Activated CD4-positive, alpha-beta T cell treated with anti-CD3 and anti-CD28 coated beads, Interleukin-2, Interleukin-4, amounts not matched to agents 100 ng/mL and 50 ng/mL, durations not matched to agents 16 hours and 8 hours (primary cell): ENCODE measurements at regions not wholly inside any gene's neighbourhood (a gene's known extent, or its start where the extent isn't known, plus 50 kb on each side); places are given as distances from the start of the nearest gene placed in this dataset.
"Not testable (repeated sequence)": the region's sequence is repeated elsewhere in the genome, so short reads cannot be mapped to it uniquely, and the experiment has no call there.

ENCODE experiments used
- DNase-seq: peaks from one replicate; pipeline ENCODE4 v3.0.0-alpha.2; 2020; ENCODE audit warnings: low spot score

DNA sequence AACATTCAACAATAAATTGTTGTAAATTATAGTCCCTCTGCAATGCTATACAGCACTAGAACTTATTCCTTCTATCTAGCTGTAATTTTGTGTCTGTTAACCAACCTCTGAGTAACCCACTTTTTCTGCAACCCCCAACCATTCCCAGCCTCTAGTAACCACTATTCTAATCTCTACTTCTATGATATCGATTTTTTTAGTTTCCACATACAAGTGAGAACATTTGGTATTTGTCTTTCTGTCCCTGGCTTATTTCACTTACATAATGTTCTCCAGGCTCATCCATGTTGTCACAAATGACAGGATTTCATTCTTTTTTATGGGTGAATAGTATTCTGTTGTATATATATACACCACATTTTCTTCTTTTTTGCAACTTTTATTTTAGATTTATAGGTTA lies 147.6 kb downstream of the MAIP1 start:
- no peak for DNase-seq

GRCh38 chr2:200104015-200104414 lies 148.6 kb downstream of the MAIP1 start:
- DNase-seq = no peak

DNA sequence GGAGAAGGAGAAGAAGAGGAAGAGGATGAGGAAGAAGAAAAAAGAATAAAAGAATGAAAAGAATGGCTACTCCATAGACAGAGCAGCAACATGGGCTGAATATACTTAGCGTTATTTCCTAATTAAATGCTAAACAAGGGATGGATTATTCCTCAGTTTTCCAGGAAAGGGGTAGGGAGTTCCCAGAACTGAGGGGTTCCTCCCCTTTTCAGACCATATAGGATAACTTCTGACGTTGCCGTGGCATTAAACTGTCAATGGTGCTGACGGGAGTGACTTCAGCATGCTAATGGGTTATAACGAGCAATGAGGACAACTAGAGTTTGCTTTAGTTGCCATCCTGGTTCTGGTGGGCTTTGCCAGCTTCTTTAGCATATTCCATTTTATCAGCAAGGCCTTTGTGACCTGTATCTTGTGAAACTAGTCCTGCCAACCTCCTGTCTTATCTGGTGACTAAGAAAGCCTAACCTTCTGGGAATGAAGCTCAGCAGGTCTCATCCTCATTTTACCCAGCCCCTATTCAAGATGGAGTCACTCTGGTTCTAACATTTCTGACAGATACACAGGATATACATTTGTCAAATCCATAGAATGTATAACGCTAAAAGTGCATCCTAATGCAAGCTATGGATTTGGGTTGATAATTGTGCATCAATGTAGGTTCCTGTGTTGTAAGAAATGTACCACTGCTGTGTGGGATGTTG lies 152.3 kb downstream of the MAIP1 start:
- DNase-seq = no peak

GRCh38 chr2:200109421-200109820 lies 154.0 kb downstream of the MAIP1 start:
- DNase-seq = no peak

GRCh38 chr2:200110381-200110780 lies 155.0 kb downstream of the MAIP1 start:
- DNase-seq = no peak

GRCh38 chr2:200113016-200113799 lies 157.8 kb downstream of the MAIP1 start:
- DNase-seq = not testable (repeated sequence)

GRCh38 chr2:200119236-200119635 lies 163.9 kb downstream of the MAIP1 start:
- DNase-seq = no peak

- no peak for DNase-seq
Observed at GRCh38 chr2:200121931-200122330, 166.5 kb downstream of the MAIP1 start.

DNA sequence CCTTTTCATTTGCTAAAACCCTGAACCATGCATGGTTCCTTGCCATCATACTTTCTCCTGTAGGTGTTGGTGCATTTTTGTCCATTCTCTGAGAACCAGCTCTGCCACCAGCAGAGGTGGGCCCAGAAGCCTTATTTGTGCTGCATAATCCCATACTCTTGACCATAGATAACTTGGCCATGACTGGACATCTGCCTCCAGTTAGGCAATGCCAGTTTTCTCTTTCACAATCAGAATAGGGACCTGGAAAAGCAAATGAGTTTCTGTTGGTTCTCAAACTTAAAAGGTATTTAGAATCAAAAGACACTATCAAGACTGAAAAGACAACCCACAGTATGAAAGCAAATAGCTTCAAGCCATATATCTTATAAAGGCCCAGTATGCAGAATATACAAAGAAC lies 167.3 kb downstream of the MAIP1 start:
- DNase-seq = no peak

DNA sequence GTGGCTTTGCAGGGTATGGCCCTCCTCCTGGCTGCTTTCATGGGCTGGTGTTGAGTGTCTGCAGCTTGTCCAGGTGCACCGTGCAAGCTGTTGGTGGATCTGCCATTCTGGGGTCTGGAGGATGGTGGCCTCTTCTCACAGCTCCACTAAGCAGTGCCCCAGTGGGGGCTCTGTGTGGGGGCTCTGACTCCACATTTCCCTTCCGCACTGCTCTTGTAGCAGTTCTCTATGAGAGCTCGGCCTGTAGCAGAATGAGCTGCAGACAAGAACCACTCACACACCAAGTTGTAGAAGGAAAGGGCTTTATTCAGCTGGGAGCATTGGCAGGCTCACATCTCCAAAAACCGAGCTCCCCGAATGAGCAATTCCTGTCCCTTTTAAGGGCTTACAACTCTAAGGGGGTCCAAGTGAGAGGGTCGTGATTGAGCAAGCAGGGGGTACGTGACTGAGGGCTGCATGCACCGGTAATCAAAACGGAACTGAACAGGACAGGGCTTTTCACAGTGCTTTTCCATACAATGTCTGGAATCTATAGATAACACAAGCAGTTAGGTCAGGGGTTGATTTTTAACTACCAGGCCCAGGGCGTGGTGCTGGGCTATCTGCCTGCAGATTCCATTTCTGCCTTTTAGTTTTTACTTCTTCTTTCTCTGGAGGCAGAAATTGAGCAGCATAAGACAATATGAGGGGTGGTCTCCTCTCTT lies 169.4 kb downstream of the MAIP1 start:
- DNase-seq = not testable (repeated sequence)

GRCh38 chr2:200125444-200126284 lies 170.3 kb downstream of the MAIP1 start:
- DNase-seq = no peak

- not testable (repeated sequence) for DNase-seq
Observed at GRCh38 chr2:200126285-200126670, 170.9 kb downstream of the MAIP1 start.

GRCh38 chr2:200126680-200127079 lies 171.3 kb downstream of the MAIP1 start:
- DNase-seq = not testable (repeated sequence)

- no peak for DNase-seq
Observed at GRCh38 chr2:200127848-200128247, 172.5 kb downstream of the MAIP1 start.

GRCh38 chr2:200128296-200128695 lies 172.9 kb downstream of the MAIP1 start:
- no peak for DNase-seq

DNA sequence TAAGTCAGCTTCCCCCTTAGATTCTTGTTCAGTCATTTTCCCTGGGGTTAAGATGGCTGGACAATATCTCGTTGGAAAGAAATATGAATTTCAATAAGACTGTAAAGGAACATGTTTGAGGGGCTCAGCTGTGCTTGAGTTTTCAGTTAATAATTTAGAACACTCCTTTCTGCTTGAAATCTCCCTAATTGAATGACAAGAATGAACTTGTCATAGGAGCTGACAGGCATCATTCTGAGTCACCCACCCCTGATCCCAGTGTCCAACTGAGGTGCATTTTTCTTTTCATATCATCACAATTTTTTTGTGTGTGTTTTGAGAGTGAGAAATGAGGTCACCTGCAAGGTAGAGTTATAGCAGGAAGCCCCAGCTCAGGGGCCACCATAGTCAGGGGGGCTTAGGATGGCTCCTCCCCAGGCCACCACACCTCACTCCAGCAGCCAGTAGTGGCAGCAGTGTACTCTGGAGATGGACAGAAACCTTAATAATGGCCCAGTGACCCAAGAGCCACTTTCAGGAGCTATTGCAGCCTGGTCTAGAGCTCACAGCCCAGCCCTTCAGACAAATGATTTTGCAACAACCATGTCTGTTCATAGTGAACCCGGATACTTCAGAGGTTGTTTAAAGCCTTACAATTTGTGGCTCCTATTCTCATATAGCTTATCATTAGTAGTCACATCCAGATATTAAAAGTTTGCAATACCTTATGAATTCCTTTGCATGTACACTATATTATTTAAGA lies 174.5 kb downstream of the MAIP1 start:
- no peak for DNase-seq

GRCh38 chr2:200130762-200131166 lies 175.4 kb downstream of the MAIP1 start:
- DNase-seq = no peak

GRCh38 chr2:200131307-200131706 lies 175.2 kb upstream of the SPATS2L start:
- DNase-seq = no peak

GRCh38 chr2:200135082-200135481 lies 171.4 kb upstream of the SPATS2L start:
- no peak for DNase-seq

DNA sequence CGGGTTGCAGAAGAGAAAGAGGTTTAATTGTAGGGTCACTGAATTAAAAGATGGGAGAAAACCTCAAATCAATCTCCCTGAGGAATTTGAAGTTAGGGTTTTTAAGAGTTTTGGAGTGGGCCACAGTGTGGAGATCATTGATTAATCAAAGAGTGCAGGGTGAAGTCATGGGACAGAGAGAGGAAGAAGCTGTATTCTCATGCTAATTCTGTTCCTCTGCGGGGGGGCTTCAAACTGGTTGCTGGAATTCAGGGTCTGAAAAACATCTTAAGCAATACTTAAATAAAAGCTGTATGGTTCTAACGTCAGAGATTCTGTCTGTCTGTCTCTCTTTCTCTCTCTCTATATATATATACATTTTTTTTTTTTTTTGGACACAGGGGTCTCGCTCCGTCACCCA lies 169.8 kb upstream of the SPATS2L start:
- no peak for DNase-seq

GRCh38 chr2:200137271-200137670 lies 169.2 kb upstream of the SPATS2L start:
- DNase-seq = no peak
